ENCODE measurements at regions not wholly inside any gene's neighbourhood (a gene's known extent, or its start where the extent isn't known, plus 50 kb on each side); places are given as distances from the start of the nearest gene placed in this dataset.

- no peak for DNase-seq
Observed at GRCh38 chr20:4568361-4568959, 117.8 kb upstream of the PRNP start.

GRCh38 chr20:4567170-4567569 is 119.1 kb upstream of the PRNP start:
- DNase-seq, result no peak
- intact Hi-C loops (cut with DNase I), result no loop called here

More at GRCh38 chr20:4568361-4568959, 117.8 kb upstream of the PRNP start:
- intact Hi-C loops (cut with DNase I), result no loop called here

- intact Hi-C loops (cut with DNase I), result no loop called here
- no peak for DNase-seq
Observed at GRCh38 chr20:4563534-4563933, 122.7 kb upstream of the PRNP start.

- no peak for DNase-seq
- intact Hi-C loops (cut with DNase I), result no loop called here
Observed at GRCh38 chr20:4563031-4563430, 123.2 kb upstream of the PRNP start.

GRCh38 chr20:4560667-4561066 is 125.6 kb upstream of the PRNP start:
- no peak for DNase-seq
- intact Hi-C loops (cut with DNase I), result no loop called here

- intact Hi-C loops (cut with DNase I), result no loop called here
- no peak for DNase-seq
Observed at GRCh38 chr20:4559906-4560305, 126.3 kb upstream of the PRNP start.

GRCh38 chr20:4559106-4559505 is 127.2 kb upstream of the PRNP start:
- intact Hi-C loops (cut with DNase I), result no loop called here
- no peak for DNase-seq

- intact Hi-C loops (cut with DNase I), result no loop called here
- DNase-seq, result no peak
Observed at GRCh38 chr20:4556781-4557180, 129.5 kb upstream of the PRNP start.

- DNase-seq, result no peak
- intact Hi-C loops (cut with DNase I), result no loop called here
Observed at GRCh38 chr20:4555188-4555890, 130.9 kb upstream of the PRNP start.

GRCh38 chr20:4554346-4554745 is 131.9 kb upstream of the PRNP start:
- intact Hi-C loops (cut with DNase I), result no loop called here
- no peak for DNase-seq

- intact Hi-C loops (cut with DNase I), result no loop called here
- no peak for DNase-seq
Observed at GRCh38 chr20:4552075-4552640, 134.1 kb upstream of the PRNP start.

- intact Hi-C loops (cut with DNase I), result no loop called here
- no peak for DNase-seq
Observed at GRCh38 chr20:4550740-4551139, 135.5 kb upstream of the PRNP start.

- DNase-seq, result no peak
- intact Hi-C loops (cut with DNase I), result no loop called here
Observed at GRCh38 chr20:4549711-4550259, 136.5 kb upstream of the PRNP start.

GRCh38 chr20:4548552-4548951 is 137.7 kb upstream of the PRNP start:
- no peak for DNase-seq
- intact Hi-C loops (cut with DNase I), result no loop called here

GRCh38 chr20:4546786-4547185 is 139.5 kb upstream of the PRNP start:
- DNase-seq, result no peak
- intact Hi-C loops (cut with DNase I), result no loop called here

- no peak for DNase-seq
- intact Hi-C loops (cut with DNase I), result no loop called here
Observed at GRCh38 chr20:4546342-4546741, 139.9 kb upstream of the PRNP start.

GRCh38 chr20:4545526-4545925 is 140.7 kb upstream of the PRNP start:
- DNase-seq, result no peak
- intact Hi-C loops (cut with DNase I), result no loop called here

- DNase-seq, result no peak
- intact Hi-C loops (cut with DNase I), result no loop called here
Observed at GRCh38 chr20:4544765-4545164, 141.5 kb upstream of the PRNP start.

- no peak for DNase-seq
- intact Hi-C loops (cut with DNase I), result no loop called here
Observed at GRCh38 chr20:4542270-4542669, 144.0 kb upstream of the PRNP start.

GRCh38 chr20:4534315-4534714 is 151.9 kb upstream of the PRNP start:
- intact Hi-C loops (cut with DNase I), result no loop called here
- DNase-seq, result no peak

Data from head of caudate nucleus (tissue), 42 donors.